Activated CD4-positive, alpha-beta T cell treated with anti-CD3 and anti-CD28 coated beads, Interleukin-2, Interleukin-6, amounts not matched to agents 100 ng/mL and 50 ng/mL, durations not matched to agents 16 hours and 8 hours (primary cell): ENCODE measurements at regions not wholly inside any gene's neighbourhood (a gene's known extent, or its start where the extent isn't known, plus 50 kb on each side); places are given as distances from the start of the nearest gene placed in this dataset.

Experiments used
- DNase-seq: peaks from one replicate; pipeline ENCODE4 v3.0.0-alpha.2; 2020

DNA sequence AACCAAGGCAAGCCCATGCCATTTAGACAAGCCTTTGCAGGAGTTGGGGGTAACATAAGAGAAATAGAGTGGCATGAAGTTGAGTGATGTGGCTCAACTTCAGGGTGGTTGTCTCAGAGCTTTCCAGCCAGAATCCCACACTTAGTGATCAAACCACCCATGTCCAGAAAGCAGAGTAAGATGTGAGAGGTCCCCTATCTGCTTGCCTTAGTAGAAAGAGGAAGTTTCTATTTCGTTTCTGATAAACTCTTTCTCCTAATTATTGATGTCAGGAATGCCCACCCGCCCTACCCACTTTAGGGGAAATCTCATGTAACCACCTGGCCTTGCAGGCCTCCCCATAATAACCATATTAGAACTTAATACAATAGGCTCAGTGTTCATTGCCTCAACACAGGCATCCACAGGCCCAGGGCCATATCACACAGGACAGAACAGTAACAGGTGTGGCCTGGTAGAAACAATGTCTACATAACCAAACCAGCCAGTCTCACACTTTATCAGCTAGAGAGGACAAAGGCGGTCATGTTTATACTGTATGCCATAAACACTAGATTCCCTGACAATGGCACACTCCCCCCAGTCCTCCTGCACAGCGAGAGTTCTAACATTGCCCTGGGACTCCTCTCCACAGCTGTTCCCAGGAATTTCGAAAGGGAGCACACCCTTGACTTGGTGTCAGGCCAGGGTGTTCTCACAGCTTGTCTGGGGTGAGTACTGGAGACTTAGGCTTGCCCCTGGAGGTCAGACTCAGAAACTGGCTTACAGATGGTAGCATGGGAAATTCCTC is 364.4 kb downstream of the CXCL12 start:
- no peak for DNase-seq

DNA sequence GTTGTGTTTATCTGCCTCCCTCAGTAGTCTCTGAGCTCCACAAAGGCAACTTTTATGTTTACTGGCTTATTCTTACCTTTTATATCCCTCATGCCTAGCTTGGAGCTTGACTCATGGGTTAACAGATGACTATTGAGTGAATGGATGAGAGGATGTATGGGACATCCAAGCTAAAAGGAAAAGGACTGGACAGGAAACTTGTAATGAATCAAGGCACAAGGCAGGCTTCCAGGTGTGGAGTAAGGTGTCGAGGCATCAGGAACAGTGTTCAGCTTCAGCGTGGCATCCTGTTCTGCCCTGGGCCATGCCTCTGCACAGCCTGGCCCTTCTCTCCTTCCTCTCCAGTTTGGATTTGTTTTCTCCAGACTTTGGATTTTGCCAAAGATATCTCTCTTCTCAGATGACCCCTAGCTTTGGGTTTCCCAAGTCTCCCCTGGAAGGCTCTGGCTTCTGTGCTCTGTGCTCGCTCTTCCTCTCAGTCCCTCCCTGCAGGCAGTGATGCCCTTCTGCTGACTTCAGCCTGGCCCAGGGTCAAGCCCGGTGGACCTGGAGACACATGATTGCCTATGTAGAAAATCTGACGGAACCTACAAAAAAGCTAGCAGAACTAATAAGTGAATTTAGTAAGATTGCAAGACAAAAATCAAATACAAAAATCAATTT is 367.3 kb downstream of the CXCL12 start:
- DNase-seq, result no peak

DNA sequence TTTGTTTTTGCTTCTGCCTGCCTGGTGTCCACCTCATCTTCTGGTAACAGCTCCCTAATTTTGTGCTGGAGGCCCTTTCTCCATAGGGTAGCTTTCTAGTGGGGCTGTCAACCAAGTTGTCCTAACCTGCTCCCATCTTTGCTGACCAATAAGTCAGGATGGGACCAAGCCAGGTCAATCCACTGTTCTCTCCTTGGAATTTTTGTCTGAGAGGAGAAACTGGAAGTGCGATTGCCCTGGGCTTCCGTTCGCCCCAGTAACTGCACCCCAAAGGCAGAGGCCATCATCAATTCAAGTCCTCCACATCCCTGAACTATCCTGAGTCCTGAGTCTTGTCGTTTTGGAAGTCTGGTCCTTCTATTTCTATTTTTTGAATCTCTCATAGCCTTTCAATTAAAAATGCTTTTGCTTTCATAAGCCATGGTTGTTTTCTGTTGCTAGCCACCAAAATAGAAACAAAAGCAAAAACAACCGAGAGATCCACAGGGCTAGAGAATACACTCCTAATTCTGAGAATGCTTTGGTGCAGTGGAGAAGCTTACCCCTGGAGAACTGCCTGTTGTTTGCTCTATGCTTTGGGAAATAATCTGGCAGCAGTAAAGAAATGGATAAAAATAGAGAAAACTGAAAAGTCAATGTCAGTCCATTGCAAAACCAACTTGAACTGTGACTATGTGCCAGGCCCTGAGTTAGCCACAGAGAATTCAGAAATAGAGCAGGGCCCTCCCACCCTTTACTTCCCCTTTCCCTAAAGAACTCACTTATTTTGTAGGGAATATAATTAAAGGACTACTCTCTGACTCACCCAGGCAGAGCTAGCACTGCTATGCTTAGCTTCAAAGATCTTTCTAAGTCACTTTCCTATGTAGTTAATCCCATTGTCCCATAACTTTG is 368.1 kb downstream of the CXCL12 start:
- DNase-seq, result no peak

DNA sequence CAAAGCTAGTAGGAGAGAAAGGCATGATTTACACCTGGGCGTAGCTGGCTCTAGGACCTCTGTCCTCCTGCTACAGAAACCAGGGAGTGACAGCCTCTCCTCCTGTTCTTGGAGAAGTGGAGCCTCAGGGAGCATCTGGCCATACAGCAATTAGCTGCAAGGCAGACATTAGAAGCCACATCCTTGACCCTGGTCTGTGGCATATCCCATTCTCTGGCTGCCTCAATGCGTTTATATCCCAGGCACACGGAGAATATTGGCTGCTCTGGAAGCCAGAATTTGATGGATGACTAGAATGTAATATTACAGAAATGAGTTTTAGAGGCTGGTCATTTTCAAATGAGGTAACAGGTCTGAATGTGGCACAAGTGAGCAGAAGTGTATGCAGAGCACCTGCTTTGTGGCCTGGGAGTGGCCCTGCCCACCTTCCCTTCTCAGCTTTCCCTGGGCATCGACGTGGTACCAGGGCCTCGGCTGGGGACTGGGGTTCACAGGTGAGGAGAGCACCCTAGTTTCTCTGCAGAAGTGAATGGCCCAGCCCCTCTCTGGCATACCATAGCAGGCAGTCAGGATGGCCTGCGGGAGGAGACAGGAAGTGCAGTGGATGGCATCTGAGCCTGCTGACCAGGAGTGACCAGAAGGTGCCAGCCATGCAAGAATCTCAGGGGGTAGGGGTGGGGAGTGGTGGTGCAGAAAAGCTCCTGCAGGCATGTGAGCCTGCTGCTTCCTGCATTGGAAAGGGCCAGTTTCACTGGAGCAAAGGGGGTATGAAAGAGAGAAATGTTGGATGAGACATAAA is 367.2 kb upstream of the ZNF32 start:
- DNase-seq, result no peak

DNA sequence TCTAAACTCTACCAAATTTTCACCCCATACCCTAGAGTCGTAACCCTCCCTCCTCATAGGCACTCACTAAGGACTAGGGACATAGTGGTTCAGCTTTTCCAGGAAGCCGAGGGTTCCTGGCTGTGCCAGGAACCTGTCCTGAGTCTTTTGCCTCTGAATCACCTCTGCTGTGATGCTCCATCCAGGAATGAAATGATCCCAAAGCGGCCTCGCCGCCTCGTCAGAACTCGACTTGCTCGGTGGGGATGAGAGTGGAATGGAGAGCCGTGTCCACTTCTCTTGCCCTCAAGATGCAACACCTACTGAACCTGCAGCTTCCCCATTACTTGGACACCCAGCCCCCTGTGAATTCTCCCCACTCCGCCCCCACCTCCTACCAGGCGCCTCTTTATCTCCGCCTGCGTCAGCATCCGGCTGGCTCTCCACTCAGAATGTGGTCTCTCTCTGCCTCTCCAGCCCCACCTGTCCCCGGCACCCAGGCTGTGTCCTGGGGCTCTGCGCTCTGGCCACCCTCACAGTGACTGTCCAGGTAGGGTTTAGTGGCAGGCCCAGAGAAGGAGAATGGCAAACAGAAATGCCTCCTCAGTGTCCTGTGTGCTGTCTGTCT is 366.1 kb upstream of the ZNF32 start:
- no peak for DNase-seq

DNA sequence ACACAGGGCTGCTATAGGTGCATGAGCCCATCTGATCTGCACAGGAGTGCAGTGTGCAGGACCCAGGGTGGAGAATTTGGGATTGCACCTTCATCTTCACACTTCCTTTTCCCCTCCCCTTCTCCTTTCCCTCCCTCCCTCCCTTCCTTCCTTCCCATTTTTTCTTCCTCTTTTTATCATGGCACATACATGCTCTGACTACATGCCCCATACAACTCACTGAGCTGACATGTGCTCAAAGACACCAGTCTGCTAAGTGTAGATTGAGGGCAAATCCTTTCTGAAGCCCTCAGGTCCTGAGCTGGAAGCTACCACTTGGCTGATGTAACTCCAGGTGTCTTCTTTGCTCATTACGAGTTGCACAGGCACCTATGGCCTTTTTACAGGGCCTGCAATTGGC is 365.3 kb upstream of the ZNF32 start:
- DNase-seq, result no peak

DNA sequence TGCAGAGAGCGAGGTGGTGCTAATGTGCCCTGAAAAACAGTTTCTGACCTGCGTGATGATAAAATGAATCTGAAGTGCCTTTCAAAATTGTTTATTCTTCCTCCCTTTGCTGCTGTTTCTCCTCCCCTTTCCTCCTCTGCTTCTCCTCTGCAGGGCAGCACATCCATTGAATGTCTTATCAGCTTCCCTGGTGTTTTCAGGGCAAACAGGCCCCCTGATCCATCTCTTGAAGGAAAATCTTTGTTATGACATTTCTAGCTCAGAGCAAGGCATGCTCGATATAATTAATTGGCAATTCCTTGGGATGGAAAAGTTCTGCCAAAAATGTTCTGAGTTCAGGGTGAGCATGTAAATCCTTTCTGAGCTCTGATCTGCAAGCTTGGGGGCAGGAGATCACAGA is 364.2 kb upstream of the ZNF32 start:
- no peak for DNase-seq

DNA sequence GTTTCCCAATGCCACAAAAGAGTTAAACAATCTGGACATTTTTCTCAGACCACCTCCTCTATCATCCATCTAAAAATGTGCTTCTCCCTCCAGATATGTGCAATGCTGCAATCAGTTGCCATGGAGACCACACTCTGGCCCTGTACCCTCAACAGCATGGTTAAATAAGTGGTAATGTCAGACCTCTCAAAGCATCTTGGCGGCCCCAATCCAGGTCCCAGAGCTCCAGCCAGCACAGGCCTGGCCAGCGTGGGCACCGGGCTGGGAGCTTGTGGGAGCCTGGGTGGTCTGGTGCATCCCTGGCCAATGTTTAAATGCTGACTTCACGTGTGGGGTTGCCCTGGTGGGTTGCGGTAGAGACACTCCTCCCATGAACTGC is 362.9 kb upstream of the ZNF32 start:
- no peak for DNase-seq

DNA sequence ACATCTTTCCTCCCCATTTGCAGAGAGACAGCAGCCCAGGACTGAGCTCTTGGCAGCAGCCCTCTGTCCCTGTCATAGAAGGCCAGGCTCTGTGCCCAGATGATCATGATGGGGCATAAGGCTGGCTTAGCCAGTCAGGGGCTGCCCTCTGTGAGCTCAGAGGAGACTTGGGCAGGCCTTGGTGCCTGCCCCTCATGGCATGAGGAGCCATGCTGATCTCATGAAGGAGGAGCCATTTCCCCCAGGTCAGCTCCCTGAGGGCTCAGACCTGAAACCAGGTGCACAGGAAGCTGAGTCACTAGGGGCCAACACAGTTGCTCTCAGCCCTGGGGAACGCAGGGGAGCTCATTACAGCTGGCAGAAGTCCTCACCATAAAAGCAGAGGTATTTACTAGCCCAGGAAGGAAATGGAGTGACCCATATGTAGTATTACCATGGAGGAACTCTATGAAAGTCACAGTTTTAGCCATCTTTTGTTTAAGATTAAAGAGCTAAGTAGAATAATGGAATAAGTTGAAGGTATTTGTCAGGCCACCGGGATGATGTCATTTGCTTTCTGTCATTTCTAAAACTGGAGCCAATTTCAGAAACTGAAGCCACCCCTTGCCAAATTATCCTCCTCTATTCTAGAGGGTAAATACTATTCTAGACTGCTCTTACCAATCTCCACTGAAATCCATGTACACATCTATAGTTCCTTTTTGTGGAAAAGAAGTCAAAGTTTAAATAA is 362.4 kb upstream of the ZNF32 start:
- DNase-seq, result peak; percentile 41

DNA sequence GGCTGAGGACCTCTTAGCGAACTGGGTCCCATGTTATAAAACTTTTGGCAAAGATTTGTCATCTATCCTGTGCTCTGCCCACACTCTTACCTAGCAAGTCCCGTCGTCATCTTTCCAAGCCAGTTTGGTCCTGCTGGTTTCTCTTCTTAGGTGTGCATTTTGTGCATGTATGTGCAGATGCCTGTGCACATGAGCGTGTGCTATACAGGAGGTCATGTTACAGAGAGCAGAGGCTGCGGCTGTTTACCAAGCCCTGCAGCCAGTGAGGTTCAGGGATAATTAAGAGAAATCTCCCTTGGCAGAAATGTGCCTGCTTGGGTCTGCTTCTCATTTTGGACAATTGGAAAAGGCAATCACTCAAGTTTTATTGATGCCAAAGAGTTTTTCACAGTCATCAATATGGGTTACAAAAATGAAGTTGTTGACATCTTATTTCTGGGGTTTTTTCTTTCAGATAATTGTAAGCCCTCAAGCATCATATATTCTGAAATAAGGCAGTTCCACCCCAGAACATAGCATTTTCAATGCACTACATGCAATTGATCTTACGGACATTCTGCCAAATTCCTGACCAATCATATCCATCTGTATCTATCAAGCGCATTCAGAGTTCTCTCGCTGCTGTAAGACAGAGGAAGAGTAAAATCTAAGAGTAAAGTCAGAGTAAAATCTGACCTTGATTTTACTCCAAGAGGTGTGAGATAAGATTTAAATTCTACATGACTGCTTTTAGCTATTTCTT is 361.4 kb upstream of the ZNF32 start:
- no peak for DNase-seq

DNA sequence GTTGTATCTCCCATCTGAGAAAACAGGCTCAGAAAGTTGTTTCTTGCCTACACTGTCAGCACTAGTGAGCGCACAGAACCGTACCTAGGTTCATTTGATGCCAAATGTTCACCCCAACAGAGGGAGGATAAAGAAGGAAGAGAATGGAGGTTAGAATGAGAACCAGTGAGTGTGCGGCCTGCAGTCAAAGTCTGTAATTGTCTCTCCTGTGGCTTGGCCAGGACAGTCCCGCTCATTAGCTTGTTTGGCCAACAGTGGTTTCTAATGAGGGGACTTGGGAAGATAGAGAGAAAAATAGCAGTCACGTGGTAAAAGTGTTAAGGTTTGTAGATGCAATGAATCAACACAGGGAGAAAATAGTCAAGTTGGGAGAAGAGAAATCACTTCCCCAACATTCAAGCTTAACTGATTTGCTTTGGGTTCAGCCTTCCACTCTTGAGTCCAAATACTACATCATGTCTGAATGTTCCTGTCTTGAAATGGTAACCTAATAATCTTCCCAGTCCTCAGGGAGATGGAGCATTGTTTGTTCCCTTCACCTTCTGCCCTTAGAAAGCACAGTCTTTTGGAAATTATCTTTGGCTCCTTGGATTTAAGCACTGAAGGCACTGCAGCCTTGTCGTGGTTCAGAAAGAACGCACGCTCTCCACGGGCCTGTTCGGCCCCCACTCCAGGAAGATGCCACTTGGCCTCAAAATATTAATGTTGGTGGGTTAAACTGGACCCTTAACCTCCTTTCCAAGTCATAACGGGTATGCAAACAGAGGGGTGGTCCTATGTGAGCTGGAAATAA is 360.4 kb upstream of the ZNF32 start:
- no peak for DNase-seq

DNA sequence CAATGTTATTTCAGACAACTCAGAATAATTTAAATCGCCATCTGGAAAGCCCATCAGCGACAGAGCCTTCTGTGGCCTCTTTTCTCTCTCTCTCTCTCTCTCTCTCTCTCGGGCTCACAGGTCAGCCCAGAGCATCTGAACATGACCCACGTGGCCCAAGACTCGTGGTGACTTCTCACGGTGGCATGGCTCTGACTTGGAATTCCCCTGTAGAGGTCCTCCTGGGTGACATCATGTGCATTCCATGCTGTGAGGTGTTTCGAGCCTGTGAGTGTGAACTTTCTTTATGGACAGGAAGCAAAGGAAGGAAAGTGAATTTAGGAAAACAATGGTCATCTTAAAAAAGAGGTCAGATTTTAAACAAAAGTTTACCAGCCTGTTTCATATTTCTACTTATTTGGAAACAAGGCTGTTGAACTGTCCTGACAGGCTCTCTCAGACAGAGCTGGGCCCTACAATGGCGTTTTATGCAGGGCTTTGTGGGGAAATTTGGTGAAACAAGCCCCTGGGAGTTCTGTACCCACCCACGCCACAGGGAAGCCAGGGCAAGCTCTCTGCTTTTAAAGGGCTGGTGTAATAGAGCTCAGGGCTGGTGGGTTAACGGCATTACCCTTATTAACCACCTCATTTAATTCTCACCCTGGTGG is 359.7 kb upstream of the ZNF32 start:
- DNase-seq, result no peak

DNA sequence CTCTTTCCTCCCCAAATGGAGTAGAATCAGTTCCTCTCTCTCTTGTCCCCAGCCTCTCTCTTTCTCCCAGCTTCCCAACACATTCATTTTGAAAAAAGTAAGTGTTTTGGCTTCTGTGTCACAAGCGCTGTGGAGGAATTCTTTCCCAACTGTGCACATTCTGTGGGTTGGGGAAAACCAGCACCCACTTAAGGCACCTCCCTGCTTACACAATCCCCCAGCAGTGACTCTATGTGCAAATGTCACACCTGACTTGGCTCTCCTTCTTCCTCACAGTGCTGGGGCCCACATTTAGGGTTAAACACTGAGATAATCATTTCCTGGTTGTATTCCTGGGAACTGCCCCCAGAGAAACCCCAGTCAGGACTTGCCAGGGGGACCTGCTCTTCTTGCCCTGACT is 358.1 kb upstream of the ZNF32 start:
- DNase-seq, result no peak

DNA sequence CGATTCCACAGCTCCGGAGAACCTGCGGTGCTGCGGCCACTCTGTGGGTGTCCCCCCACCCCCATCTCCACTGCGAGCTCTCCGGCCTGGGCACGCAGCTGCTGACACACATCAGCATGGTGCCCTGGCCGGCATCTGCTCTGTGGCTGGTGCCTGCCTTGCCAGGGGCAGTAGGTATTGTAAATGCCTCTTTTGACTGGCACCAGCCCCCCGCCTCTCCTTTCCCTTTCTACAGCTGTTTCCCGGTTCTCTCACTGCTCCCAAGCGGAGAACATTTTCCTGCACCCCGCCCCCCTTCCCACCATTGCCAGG is 357.1 kb upstream of the ZNF32 start:
- DNase-seq, result no peak

DNA sequence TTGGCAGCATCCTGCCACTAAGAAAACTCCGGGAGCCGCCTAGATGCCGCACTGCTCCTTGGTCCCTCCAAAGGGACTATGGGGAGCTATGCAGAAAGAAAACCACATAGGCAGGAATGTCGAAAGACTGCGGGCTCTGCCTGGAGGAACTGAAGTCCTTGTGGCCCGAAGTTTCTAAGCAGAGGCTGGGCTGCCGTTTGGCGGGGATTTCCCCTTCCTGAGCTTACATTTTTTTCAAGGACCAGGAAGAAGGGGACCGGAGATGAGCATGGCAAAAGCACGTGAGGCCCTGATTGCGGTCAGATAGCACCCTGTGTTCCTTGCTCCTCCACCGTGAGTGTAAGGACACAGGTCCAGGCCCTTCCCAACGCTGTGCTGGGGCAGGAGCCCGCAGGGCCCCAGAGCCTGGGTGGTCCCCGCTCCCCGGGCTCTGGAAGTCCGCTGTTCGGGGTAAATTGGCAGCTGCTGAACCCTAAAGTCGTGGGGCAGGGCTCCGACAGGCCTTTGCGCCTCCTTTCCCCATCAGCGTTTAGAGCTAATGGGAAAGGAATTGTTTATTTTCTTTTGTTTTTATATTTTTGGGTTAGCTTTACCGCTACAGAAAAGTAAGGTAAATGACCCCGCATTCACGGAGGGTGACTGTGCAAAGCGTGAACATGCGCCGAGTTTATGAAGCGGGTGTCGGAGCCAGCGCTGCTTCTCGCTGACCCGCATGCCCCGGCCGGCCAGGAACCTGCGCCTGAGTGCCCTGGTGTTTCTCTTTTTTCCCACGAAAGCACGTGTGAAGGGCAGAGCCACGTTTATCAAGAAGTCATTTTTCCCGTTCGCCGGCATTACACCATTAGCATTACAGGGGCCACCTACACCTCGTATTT is 356.5 kb upstream of the ZNF32 start:
- no peak for DNase-seq

DNA sequence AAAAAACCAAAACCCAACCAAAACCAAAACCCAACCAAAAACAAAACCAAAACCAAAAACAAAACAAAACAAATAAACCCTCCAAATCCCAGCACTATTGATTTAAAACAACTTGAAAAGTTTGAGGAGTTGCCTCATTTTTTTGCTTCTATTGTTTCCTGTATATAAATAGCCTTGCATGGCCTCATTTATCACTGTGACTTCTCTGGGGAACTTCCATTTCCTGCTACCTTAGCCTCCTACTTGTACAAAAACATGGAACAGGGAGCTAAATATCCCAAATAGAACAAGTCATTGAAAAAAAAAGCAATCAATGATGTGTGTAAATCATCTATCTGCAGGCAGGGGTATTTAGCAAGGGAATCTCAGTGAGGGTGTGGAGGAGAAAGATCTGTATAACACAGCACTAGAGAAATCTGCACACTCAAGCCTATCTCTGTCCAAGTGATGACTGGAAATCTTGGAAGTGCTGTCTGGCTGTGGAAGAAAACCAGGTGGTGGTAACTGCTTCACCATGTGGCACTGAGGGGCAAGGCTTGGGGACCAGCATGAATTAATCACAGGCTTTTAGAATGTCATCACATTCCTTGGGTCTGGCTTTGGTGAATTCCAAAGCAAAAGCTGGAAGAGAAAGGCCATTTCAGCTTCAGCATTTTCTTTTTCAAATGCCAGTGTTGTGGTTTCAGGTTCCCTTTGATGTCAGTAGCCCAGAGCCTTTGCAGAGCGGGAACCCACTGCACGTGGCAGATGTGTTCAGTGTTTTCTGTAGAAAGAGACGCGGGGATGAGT is 349.5 kb upstream of the ZNF32 start:
- DNase-seq, result no peak

DNA sequence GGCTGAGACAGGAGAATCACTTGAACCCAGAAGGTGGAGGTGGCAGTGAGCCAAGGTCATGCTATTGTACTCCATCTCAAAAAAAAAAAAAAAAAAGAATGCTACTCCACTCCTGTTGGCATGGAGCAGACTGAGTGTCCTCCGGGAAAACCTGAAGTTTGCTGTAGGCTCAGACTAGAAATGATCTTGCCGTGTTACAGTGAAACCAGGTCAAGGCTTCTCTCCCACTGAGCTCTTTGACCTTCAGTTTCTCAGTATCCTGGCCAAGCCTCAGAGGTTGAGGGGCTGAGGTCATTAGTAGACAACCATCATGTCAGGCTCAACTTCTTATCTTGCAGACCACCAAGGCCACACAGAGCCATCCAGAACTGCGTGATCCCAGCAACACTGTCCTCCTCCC is 348.6 kb upstream of the ZNF32 start:
- DNase-seq, result no peak

DNA sequence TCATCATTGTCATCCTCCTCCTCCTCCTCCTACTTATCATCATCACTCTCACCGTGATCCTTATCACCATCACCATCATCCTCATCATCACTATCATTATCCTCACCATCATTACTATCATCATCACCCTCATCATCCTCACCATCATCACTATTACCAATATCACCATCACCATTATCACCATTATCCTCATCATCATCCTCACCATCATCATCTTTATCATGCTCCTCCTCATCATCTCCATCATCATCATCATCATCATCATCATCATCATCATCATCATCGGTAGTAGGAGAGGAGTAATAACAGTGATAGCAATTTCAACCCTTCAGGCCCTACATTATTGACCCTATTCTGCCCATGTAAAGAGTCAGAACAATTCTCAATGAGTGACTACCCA is 345.9 kb upstream of the ZNF32 start:
- no peak for DNase-seq
